ENCODE measurements at regions not wholly inside any gene's neighbourhood (a gene's known extent, or its start where the extent isn't known, plus 50 kb on each side); places are given as distances from the start of the nearest gene placed in this dataset.

DNA sequence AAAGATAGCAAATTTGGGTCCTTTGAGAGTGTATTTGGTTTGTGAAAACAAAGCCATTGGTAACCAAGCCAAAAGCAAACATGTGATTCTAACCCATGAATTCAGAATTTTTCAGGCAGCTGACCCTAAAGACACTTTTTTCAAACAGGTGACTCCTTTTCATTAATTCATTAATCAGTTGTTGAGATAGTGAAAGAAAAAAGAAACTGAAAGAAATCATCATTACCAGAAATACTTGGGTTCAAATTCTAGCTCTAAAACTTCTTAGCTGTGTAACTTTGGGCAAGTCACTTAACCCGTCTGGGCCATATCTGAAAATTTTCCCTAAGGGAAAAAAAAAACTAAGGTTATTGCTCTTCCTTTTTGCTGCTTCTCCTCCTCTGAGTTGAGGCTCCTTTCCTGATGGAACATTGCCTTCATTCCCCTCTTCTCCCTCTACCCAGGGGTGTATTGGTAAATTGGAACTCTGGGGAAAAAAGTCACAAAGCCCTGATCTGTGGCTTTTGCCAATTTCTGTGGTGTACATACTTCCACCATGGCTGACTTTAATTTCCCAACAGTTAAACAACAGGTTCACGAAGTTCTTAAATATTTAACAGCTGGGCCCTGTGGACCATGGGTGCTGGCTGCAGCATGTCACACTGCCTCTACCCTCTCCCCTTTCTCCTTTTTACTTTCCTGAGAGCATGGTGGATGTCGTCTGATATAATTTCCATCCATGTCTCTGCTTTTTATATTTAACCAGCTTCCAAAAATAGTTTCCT is 120.3 kb downstream of the ASB7 start:
- TF ChIP-seq, protein P1, sequence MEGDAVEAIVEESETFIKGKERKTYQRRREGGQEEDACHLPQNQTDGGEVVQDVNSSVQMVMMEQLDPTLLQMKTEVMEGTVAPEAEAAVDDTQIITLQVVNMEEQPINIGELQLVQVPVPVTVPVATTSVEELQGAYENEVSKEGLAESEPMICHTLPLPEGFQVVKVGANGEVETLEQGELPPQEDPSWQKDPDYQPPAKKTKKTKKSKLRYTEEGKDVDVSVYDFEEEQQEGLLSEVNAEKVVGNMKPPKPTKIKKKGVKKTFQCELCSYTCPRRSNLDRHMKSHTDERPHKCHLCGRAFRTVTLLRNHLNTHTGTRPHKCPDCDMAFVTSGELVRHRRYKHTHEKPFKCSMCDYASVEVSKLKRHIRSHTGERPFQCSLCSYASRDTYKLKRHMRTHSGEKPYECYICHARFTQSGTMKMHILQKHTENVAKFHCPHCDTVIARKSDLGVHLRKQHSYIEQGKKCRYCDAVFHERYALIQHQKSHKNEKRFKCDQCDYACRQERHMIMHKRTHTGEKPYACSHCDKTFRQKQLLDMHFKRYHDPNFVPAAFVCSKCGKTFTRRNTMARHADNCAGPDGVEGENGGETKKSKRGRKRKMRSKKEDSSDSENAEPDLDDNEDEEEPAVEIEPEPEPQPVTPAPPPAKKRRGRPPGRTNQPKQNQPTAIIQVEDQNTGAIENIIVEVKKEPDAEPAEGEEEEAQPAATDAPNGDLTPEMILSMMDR (IDR thresholded peaks at IDR 0.05 in 2 of 3, conservative IDR thresholded peaks at IDR 0.05 in 1 of 3; ENCODE audit: control insufficient read depth in 2 of 3, extremely low read depth in 1 of 3, insufficient read depth in 1 of 3, low read depth in 3 of 3, low read length in 3 of 3), result no peak
- TF ChIP-seq RFX5 (IDR thresholded peaks at IDR 0.05; ENCODE audit: low read depth, low read length) (no peak), BMI1 (IDR thresholded peaks at IDR 0.05; ENCODE audit: borderline replicate concordance) (no peak), EP300 (IDR thresholded peaks at IDR 0.05; ENCODE audit: borderline replicate concordance in 1 of 2, control insufficient read depth in 1 of 2, low read depth in 2 of 2, low read length in 2 of 2) (no peak), JUNB (IDR thresholded peaks at IDR 0.05) (no peak), ZSCAN29 (IDR thresholded peaks at IDR 0.05) (no peak), CHD4 (IDR thresholded peaks at IDR 0.05) (no peak), POLR2AphosphoS5 (IDR thresholded peaks at IDR 0.05; ENCODE audit: low read length) (no peak), STAT1 (conservative IDR thresholded peaks at IDR 0.05) (no peak)

Measured in GM12878 (cell line).